HG03378 (cell line): ENCODE measurements at regions not wholly inside any gene's neighbourhood (a gene's known extent, or its start where the extent isn't known, plus 50 kb on each side); places are given as distances from the start of the nearest gene placed in this dataset.
"Not testable (repeated sequence)": the region's sequence is repeated elsewhere in the genome, so short reads cannot be mapped to it uniquely, and the experiment has no call there.

Experiments used
- ATAC-seq: cut with Tn5 transposase; IDR thresholded peaks from one replicate; pipeline ENCODE4 v1.9.1; 2021; ENCODE audit warnings: mild to moderate bottlenecking, moderate library complexity; ENCODE audit not compliant: unreplicated experiment

DNA sequence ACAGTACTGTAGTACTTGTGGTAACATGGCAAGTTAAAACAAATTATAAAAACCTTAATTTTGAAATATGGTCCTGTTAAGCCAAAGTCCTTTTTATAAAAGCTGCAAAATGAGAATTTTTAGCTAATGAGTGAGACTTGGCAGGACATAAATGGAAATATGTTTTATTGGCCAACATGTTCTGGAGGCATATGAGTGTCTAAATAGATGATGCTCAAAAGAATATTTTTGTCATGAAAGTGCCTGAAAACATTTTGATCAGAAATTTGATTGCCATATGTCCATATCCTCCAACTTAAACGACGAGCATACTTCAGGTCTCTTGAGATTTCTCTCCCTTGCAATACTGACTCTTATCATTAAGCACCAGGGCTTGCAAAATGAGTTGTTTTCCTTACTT, 972.6 kb downstream of the TMTC2 start:
- no peak for ATAC-seq

DNA sequence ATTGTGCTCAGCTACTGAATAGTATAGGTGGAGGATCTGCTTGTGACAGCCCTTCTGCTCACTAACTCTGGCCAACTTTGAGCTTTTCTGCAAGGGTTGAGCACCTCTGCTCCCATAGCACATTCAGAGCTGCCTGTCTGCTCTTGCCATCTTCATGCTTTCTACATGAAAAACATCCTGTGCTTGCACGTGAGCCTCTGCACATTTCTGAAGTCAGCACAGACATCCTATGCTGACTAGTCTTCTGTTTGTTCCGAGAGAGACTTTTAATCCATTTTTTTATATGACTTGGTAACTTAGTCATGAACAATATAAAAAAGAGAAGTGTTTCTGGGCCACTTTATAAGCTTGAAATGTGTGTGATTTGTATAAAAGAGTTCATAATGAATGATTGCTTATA, 969.3 kb downstream of the TMTC2 start:
- ATAC-seq = no peak

DNA sequence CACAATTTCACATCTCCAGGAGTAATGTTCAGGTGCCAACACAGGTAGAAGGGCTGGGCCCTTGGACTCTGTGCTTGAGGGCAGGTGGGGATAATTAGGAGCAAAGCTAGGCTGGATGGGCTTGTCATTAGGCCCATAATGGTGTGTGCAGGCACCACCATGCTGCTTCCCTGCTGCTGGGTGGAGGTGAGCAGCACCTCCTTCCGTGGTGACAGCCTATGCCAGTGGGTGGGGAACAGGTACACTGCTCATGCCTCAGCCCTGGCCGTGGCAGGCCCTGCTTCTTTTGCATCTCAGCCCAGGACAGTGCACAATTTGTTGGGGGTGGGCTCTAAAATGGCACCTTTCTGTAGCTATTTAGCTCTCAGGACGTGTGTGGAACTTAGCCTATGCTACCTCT, 955.5 kb downstream of the TMTC2 start:
- ATAC-seq = no peak

DNA sequence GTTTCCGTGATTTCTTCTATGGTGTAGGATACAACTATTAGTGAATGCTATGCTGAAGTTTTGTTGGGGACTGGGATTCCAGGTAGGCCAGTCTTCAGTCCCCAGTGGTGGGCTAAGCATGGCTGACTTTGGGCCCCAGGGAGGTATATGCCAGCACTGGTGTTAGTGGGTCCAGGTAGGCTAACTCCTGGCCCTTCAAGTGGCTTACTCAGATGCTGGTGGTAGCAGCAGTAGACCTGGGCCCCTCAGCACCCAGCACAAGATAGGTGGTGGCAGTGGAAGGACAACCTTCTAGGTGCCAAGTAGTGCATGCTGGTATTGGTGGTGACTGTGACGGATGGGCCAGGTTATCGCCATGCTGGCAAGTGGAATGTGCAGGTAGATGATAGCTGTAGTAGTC, 955.1 kb downstream of the TMTC2 start:
- no peak for ATAC-seq

DNA sequence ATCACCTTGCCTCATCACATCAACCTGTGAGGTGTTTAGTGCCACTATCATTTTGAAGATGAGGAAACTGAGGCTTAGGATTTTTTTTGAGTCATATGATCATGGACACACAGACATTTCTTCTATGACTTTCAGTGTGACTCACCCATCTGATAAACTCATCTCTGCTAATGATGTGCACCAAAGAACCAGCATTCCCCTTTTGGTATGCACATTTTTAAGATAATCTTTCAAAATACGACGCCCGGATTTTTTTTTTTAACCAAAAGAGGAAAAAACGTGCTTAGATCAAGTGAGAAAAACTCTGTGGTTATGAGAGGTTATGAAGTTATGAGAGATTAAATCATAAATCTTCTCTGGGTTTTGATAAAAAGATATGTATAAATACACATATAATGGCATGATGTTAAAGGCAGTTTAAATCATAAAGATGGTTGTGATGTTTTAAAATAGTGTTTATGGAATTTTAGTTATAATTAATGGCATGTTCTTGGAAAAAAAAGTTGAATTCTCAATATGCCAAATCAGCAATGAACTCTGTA, 948.1 kb downstream of the TMTC2 start:
- ATAC-seq = no peak

DNA sequence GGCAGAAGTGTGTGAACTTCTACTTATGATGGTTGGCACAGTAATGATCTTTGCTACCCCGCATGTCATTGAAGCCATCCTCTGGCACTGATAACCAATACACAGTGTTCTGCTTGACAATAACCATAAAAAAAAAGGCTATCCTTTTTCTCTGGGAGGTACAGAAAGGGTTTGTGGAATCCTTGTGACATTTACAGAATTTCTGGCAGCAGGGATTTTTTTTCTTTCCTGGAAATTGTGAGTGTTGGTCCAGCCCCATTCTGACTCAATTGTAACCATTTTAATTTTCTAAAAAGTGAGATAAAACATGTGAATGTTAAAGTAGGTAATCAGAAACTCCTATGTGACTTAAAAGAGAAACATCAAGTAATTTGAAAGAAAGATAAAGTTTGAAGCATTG, 943.8 kb downstream of the TMTC2 start:
- ATAC-seq = no peak

DNA sequence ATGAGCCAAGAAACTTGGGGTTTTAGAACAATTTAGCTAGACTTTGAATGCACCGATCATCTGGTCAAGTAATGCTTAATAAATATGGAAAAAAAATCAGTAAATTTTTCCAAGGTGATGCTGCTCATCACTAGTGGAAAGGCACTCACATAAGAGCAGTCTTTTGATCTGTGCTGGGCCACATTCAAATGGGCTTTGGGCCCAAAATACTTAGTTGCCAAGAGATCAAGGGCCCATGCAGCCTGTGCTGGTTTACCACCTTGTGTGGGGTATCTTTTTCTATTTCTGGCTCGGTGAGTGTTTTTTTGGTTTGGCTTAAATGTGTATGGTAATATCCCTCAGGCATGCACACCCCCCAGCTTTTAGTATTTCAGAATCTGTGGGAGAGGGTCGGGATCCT, 943.2 kb downstream of the TMTC2 start:
- ATAC-seq = no peak

DNA sequence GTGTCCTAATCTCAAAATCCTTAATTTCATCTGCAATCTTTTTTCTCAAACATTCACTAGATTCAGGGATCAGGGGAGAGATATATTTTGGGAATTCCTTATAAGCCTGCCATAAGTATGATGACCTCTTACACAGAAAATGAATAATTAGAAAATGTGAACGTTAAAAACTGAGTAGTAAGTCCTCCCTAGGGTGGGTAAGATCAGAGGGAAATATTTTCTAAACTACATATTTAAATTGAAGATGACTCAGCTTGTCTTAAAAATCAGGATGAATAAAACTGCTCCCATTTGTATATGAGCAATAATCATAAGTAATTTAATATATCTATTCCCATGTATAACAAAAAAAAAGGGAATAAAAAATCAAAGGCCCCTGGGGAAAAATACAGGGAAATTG, 935.5 kb downstream of the TMTC2 start:
- ATAC-seq = no peak

DNA sequence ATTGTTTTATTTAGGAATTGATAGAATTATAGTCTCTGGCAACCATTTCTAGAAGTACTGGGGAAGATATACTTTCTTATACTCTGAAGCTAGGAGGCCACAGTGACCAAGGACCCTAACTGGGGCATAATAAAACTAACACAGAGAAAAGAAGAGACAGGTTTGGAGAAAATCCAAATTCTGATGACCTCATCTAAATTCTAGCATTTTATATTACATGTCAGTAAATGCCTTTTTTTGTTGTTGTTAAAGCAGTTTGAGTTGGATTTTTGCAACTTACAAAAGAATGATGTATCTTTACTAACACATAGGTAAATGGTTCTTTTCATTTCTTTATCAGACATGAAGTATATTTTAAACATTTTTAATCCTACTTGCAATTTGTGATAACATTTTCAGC, 933.3 kb downstream of the TMTC2 start:
- no peak for ATAC-seq

DNA sequence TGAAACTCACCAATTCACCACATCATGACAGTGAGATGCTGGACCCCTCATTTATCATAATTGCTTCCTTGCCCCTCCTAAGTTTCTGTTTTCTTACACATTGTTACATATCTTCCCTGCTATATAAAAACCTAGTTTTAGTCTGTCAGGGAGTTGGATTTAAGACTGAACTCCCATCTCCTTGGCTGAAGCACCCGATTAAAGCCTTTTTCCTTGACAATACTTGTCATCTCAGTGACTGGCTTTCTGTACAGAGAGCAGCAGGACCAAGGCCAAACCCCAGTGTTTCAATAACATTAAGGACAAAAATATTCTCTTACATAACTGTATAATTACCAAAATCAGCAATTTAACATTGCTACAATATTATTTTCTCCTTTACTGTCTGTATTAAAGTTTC, 928.4 kb downstream of the TMTC2 start:
- ATAC-seq = no peak

DNA sequence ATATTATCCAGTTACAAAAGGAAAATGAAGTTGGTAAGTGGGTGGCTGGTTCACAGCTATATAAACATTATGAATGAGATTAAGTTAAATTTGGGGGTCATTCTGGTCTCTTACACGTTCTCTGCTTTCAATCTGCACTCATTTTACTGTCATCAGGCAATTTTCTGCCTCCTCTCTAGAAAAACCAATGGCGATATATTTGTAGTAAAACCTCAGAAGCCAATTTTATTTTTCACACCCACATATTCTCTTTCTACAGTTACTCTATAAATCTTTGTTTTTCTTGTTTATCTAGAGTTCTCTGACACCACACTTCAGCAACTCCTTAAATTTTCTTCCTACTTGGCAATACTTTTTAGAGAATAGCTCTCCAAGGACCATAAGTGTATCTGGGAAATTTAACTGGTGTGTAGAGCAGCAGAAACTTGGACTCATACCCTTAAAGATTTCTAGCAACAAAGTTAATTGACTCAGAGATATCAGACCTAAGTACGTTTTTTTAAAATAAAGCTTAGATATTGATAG, 926.9 kb downstream of the TMTC2 start:
- no peak for ATAC-seq

DNA sequence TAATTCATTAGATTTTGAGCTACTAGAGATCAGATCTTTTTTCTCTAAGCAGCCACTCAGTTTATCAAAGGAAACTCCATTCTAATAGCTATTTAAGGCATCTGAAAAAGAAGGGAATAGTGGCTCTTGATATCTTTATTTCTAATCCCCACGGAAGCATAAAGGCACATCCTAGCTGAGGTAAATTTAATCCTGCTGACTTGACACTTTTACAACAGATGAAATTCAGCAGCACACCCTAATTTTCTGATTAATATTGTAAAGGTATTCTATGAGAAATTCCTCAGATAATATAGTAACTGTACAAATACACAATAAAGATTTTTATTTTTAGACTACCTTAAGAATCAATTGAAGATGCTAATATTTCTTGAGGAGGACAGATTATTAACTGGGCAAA, 916.4 kb downstream of the TMTC2 start:
- no peak for ATAC-seq

DNA sequence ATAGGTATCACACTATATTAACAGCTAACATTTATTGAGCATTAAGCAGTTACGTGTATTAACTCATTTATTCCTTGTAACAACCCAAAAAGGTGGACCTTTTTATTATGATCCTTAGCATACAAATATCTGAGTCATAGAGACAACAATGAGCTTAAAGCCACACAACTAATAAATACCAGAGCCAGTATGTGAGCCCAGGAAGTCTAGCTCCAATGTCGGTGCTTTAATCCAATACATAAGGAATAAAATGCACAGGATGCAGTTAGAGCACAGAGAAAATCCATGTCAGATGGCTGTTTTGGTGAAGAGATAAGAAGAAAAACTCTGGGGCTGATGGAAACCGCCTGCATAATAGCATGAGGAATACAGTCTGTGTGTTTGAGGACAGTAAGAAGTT, 888.6 kb downstream of the TMTC2 start:
- ATAC-seq = no peak

DNA sequence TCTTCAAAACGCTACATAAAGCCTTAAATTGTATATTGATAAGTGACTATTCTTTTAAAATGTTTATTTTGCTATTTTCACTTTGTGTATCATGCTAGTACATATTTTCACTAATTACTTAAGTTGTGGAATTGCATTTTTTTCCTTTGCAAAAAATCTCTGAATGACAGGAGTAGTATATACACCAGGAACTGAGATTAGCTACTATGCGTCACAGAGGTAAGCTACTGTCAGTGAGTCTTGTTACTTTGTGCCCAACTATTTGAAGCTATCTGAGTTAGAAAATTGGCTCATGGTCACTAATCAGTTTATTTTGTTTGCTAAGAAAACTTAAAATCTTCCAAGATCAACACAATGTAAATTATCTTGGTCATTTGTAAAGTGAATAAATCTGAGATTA, 887.4 kb downstream of the TMTC2 start:
- ATAC-seq = no peak

DNA sequence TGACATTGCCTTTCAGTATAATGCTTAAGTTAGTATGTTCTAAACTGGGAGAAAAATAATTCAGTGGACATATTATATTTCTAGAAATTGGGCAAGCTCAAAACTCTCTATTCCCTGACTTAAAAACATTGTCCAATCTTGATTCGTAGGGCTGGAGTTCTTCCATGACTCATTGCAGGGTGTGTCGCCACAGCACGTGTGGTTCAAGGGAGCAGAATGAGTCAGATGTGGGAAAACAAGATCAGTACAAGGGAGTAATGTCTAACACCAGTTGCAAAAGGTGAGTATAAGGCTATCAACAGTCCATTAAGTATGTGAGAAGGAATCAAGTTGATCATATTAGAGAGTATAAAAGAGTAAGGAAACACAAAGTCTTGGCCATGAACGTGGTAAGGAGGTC, 887.0 kb downstream of the TMTC2 start:
- no peak for ATAC-seq

DNA sequence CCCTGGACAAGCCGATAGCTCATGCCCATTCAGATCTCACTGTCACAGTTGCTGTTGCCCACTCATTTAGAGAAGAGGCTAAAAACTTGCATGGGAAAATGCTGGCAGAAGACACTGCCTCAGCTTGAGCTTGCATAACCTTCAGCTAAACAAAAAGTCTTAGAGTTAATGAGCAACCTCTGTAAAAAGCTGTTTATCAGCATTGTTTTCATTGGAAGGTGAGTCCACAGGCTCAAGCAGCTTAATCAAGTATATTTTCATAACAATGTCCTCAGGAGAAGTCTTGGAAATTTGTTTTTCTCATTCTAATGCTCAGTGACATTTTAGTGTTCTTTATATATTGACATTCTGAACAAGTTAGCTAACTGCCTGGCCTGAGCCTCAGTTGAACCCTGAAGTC, 872.9 kb downstream of the TMTC2 start:
- no peak for ATAC-seq

DNA sequence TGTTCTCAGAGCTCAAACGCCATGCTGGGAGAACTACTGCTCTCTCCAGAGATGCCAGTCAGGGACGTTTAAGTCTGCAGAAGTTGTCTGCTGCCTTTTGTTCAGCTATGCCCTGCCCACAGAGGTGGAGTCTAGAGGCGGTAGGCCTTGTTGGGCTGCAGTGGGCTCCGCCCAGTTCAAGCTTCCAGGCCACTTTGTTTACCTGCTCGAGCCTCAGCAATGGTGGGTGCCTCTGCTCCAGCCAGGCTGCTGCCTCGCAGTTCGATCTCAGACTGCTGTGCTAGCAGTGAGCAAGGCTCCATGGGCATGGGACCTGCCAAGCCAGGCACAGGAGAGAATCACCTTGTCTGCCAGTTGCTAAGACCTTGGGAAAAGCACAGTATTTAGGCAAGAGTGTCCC, 869.3 kb downstream of the TMTC2 start:
- not testable (repeated sequence) for ATAC-seq

DNA sequence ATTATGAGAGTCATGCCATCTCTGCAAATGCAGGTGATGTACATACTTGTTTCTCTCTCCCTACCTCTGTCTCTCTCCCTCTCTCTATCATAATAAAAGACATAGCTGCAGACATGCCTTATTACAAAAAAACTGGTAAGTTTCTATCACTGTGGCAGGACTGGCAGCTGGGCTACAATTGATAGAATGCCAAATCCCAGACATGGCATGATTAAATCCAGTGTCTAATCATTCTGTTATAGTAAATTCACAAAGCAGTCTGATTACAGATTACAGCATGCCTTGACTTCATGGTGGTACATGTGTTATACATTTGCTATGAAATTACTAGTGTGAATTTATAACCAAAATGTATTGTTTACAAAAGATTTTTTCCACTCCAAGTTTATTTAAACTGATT, 854.7 kb downstream of the TMTC2 start:
- ATAC-seq = no peak

DNA sequence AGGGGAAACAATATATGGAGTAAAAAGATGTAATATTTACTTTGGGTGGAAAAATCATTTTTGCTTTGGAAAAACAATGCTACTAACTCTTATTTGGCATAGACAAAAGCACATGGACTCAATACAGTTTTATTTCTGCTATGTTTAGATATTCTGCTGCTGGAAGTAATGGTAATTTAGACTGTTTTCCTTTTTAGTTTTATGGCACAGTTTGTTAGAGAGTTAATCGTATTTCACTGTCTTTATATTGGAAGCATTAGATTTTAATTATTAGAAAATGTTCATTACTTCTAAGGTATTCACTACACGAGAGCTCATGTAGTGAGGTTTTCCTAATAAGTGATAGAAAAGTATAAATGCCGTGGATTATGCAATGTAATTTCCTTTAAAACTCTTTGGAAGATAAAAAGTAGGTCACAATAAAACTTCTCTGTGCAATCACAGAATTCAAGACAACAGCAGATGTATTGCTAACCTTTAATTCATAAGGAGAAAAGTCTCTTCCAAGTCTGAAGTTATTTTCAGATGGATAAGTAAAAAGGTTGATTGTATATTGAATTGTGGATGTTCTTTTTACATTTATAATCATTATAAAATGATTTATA, 851.8 kb downstream of the TMTC2 start:
- ATAC-seq = no peak

DNA sequence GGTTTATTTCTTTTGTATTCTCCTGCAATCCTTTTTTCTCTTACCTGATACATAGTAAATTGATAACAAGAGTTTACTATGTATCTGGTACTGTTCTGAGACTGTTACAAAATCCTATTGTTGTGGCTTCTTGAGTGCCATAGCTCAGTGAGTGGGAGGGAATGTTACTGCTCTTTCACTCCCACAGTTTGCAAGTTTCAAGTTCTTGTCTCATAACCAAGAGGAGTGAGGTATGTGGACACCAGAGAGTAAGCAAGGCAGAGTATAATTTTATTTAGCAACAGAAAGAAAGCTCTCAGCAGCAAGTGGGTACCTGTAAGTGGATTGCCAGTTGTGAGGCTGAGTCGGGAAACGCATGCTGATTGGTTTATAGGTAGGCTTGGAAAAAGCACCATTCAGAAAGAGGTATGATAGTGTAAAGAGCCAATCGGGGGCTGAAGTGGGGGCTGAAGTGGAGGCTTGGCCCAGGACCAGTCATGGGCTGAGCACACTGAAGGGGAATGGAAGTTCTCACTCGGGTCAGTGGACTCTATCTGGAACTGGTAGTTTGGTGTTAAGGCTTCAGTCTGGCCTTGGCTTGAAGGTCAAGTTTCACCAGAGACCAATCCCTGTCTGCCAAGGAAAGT, 850.8 kb downstream of the TMTC2 start:
- ATAC-seq = no peak

DNA sequence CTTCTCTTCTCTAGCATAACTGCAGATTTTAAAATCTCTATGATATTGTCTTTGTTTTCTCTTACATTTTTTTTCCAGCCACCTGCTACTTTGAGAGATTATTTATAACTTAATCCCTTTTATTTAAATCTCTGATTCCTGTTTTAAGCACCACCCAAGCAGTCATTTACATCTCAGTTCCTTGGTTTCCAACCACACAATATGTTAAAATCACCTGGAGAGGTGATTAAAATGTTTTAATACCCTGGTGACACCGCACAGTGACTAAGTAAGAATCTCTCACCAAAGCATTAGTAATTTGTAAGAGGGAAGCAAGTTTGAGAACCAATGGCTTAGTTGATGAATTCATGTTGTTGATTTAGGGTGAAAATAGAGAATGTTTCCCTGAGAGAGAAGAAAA, 849.8 kb downstream of the TMTC2 start:
- ATAC-seq = no peak

DNA sequence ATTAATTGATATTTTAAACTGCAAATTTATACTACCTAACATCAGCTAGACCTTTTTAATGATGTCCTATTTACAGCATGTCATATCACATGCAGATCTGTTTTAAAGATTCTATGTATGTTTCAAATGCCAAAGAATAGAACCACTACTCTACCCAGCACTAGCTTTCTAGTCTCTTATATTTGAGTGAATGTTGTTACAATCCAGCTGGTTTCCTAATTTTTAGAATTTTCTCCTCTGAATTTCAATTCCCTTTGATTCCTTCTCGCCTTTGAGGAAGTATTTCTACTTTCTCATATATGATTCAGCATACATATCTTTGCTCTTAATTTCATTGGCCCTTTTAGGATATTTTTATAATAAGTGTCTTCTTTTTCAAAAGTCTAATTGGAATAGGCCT, 841.9 kb downstream of the TMTC2 start:
- no peak for ATAC-seq

DNA sequence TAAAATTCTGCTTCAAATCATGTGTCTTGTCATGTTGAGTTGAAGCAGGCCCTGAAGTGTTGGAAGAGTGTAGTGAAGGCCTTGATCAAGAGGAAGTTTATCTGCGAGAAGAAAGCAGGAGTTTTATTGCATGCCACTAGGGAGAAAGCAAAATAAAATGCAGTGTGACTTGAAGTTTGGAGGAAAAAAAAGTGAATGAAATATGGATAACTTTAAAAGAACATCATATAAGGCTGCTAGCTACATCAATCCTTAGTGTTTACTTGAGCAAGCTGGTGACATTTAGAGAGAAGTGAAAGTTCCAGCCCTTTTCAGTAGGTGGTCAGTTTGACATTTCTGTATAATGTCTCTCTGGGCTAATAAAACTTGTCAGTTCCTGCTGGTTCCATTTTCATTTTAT, 841.1 kb downstream of the TMTC2 start:
- ATAC-seq = no peak
